Upper lobe of right lung (tissue), 1 donor: ENCODE measurements at regions not wholly inside any gene's neighbourhood (a gene's known extent, or its start where the extent isn't known, plus 50 kb on each side); places are given as distances from the start of the nearest gene placed in this dataset.

Source experiments
- ATAC-seq: fragments of 200-7000 bp; cut with Tn5 transposase; one replicate; pipeline ENCODE4 v1.9.1; 2020; ENCODE audit warnings: mild to moderate bottlenecking, moderate library complexity
- DNase-seq: peaks from one replicate; pipeline ENCODE4 v3.0.0-alpha.2; 2020
- H3K27ac ChIP-seq: fragments of 200-600 bp; one replicate; pipeline ENCODE4 v1.8.0; 2022
- H3K27me3 ChIP-seq: fragments of 200-600 bp; one replicate; pipeline ENCODE4 v1.8.0; 2022; ENCODE audit warnings: mild to moderate bottlenecking
- H3K36me3 ChIP-seq: fragments of 200-600 bp; one replicate; pipeline ENCODE4 v1.8.0; 2022
- H3K4me1 ChIP-seq: fragments of 200-600 bp; one replicate; pipeline ENCODE4 v1.8.0; 2022
- H3K4me3 ChIP-seq: fragments of 200-600 bp; one replicate; pipeline ENCODE4 v1.8.0; 2022; ENCODE audit warnings: mild to moderate bottlenecking
- H3K9me3 ChIP-seq: fragments of 200-600 bp; one replicate; pipeline ENCODE4 v1.8.0; 2022
- CTCF ChIP-seq: fragments of 200-600 bp; IDR thresholded peaks from one replicate; pipeline ENCODE4 v1.8.0; 2022; ENCODE audit warnings: antibody characterized with exemption
- intact Hi-C: fragments of 100-400 bp; cut with DNase I; formaldehyde crosslinking; loops from one replicate; pipeline ENCODE4 v1.11.0; 2022
- donor health status: DM: no; HTN: yes; CAD: no; lungs with severe emphysema.

- no peaks in the 10 kb centered on the region for H3K27me3 ChIP-seq
- H3K36me3 ChIP-seq, result no peaks in the 10 kb centered on the region
- TF ChIP-seq CTCF, result no peak
- DNase-seq (no peak), ATAC-seq (no peak)
- H3K27ac ChIP-seq, result no peak overlapping the region
- H3K4me3 ChIP-seq, result no peak overlapping the region
- H3K4me1 ChIP-seq, result peaks cover 12% of the 10 kb centered on the region
- H3K9me3 ChIP-seq, result no peaks in the 10 kb centered on the region
- intact Hi-C loops, result no loop called here
Measured at GRCh38 chr5:159785656-159786055, 130.6 kb upstream of the ADRA1B start.

GRCh38 chr5:159786201-159786600 lies 130.1 kb upstream of the ADRA1B start:
- intact Hi-C loops, result no loop called here
- Histone ChIP-seq H3K27ac (peak overlapping the region; percentile 63), H3K4me3 (no peak overlapping the region), H3K4me1 (peaks cover 12% of the 10 kb centered on the region), H3K27me3 (no peaks in the 10 kb centered on the region), H3K9me3 (no peaks in the 10 kb centered on the region), H3K36me3 (no peaks in the 10 kb centered on the region)
- no peak for DNase-seq
- TF ChIP-seq CTCF, result no peak
- no peak for ATAC-seq

GRCh38 chr5:159786901-159787691 lies 129.2 kb upstream of the ADRA1B start:
- Histone ChIP-seq H3K4me1 (peaks cover 12% of the 10 kb centered on the region), H3K9me3 (no peaks in the 10 kb centered on the region), H3K36me3 (no peaks in the 10 kb centered on the region), H3K27ac (peak overlapping the region; percentile 63), H3K4me3 (no peak overlapping the region), H3K27me3 (no peaks in the 10 kb centered on the region)
- ATAC-seq, result peak; percentile 76
- intact Hi-C loops, result no loop called here
- DNase-seq, result peak; percentile 67
- no peak for TF ChIP-seq CTCF

- no peak for TF ChIP-seq CTCF
- H3K4me3 ChIP-seq, result no peak overlapping the region
- H3K27me3 ChIP-seq, result no peaks in the 10 kb centered on the region
- ATAC-seq (no peak), DNase-seq (no peak)
- H3K27ac ChIP-seq, result peak overlapping the region; percentile 75
- no peaks in the 10 kb centered on the region for H3K9me3 ChIP-seq
- intact Hi-C loops, result no loop called here
- peaks cover 12% of the 10 kb centered on the region for H3K4me1 ChIP-seq
- no peaks in the 10 kb centered on the region for H3K36me3 ChIP-seq
Measured at GRCh38 chr5:159787837-159788236, 128.4 kb upstream of the ADRA1B start.

- no peak for TF ChIP-seq CTCF
- Histone ChIP-seq H3K27ac (peak overlapping the region; percentile 75), H3K9me3 (no peaks in the 10 kb centered on the region), H3K27me3 (no peaks in the 10 kb centered on the region), H3K36me3 (no peaks in the 10 kb centered on the region), H3K4me3 (no peak overlapping the region), H3K4me1 (peaks cover 12% of the 10 kb centered on the region)
- intact Hi-C loops, result no loop called here
- ATAC-seq (no peak), DNase-seq (no peak)
Measured at GRCh38 chr5:159788835-159789331, 127.4 kb upstream of the ADRA1B start.
